C4-2B (cell line): ENCODE measurements at regions not wholly inside any gene's neighbourhood (a gene's known extent, or its start where the extent isn't known, plus 50 kb on each side); places are given as distances from the start of the nearest gene placed in this dataset.

Experiments
- H3K27ac ChIP-seq: fragments of 450-650 bp; 2 replicates; pipeline ENCODE4 v1.5.1; 2017
- ZFX ChIP-seq: fragments of 450-650 bp; IDR thresholded peaks from 2 replicates; pipeline ENCODE4 v1.6.1; 2017
- TF ChIP-seq, protein P1 (sequence below): fragments of 450-650 bp; conservative IDR thresholded peaks from 2 replicates; pipeline ENCODE4 v1.5.1; 2017; ENCODE audit warnings: mild to moderate bottlenecking

DNA sequence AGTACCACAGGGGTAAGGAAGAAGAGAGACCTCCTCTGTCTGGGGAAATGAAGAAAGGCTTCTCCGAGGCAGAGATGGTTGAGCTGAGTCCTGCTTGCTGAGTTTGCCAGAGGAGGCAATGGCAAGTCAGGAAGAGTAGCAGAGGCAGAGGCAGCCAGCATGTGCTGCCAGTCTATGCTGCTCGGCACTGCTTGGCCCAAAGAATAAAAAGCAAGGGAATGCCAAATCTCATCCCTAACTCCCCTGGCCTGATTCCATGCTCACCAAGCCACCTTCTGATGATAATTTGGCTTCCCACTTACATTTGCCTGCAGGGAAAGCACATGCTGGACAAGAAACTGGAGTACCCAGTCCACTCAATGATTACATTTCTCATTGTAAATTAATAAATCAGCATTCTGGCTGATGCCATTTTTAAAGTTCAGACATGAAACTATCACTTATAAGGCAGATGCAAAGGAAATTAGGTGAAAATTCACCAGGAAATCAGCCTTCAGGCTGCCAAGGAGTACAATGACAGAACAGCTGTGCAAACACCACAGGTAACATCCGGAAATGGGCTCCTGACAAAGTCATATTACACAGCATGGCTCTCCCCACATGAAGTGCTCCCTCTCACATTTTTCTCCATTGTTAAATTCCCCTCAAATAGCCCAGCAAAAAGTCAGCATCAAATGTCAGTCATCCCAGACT lies 245.9 kb downstream of the MTERF1 start:
- TF ChIP-seq ZFX: no peak
- TF ChIP-seq, protein P1, sequence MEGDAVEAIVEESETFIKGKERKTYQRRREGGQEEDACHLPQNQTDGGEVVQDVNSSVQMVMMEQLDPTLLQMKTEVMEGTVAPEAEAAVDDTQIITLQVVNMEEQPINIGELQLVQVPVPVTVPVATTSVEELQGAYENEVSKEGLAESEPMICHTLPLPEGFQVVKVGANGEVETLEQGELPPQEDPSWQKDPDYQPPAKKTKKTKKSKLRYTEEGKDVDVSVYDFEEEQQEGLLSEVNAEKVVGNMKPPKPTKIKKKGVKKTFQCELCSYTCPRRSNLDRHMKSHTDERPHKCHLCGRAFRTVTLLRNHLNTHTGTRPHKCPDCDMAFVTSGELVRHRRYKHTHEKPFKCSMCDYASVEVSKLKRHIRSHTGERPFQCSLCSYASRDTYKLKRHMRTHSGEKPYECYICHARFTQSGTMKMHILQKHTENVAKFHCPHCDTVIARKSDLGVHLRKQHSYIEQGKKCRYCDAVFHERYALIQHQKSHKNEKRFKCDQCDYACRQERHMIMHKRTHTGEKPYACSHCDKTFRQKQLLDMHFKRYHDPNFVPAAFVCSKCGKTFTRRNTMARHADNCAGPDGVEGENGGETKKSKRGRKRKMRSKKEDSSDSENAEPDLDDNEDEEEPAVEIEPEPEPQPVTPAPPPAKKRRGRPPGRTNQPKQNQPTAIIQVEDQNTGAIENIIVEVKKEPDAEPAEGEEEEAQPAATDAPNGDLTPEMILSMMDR: no peak
- peak overlapping the region; percentile 70 for H3K27ac ChIP-seq

DNA sequence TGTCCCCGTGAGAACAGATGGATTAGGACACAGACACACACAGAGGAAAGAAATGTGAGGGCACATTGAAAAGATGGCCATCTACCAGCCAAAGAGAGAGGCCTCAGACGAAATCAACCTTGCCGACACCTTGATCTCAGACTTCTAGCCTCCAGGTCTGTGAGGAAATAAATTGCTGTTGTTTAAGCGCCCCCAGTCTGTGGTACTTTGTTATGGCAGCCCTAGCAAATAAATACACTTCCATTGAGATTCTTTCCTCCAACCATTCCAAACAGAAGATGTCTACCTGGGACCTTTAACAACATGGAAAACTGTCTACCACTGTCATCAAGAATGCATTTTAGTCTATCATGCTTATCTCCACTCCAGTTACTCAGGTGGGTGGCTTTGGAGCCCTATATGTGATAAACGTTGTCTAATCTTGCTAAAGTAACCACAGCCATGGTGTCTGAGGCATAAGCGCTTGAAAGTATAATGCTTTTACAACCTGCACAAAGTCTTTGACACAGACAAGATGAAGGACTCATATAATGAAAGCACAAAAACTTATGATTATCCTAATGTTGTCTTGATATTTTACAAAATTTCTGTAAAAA lies 244.3 kb downstream of the MTERF1 start:
- H3K27ac ChIP-seq: no peak overlapping the region
- TF ChIP-seq, protein P1: peak; percentile 81
- TF ChIP-seq ZFX: no peak

DNA sequence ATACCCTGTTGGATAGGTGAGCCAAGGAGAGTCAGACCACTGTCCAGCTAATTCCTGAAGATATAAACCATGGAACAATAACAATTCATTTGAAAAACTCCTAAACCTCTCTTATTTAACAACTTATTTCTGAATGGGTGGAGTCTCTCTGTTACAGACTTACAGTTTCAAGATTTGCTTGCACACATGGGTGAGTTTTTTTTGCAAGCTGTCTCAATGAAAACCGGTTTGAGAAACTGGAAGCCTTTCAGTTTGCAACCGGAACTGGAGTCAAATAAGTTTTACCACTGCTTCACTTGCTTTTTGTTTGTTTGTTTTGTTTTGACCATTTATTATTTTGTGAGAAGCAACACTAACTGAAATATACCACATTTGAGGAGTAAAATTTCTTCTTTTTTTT lies 243.8 kb downstream of the MTERF1 start:
- no peak overlapping the region for H3K27ac ChIP-seq

DNA sequence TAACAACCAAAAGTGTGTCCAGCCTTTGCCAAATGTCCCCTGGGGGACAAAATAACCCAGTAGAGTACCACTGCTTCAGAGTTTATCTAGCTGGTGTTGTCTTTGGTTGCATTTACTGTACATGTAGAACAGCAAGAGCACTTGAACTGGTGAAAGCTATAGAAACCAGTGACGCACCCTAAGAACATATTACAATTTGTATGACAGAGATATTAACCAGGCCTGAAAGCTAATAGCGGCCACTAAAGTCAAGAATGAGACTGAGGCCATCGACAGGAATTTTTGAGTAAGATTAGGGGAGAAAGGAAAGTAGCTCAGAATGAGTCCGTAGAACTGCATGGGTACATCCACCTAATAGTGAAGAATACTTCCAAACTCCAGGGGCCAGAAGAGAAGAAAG lies 236.2 kb downstream of the MTERF1 start:
- no peak overlapping the region for H3K27ac ChIP-seq
- TF ChIP-seq, protein P1: no peak
- no peak for TF ChIP-seq ZFX

More for the DNA sequence above, 243.8 kb downstream of the MTERF1 start:
- TF ChIP-seq ZFX: no peak
- TF ChIP-seq, protein P1: no peak

DNA sequence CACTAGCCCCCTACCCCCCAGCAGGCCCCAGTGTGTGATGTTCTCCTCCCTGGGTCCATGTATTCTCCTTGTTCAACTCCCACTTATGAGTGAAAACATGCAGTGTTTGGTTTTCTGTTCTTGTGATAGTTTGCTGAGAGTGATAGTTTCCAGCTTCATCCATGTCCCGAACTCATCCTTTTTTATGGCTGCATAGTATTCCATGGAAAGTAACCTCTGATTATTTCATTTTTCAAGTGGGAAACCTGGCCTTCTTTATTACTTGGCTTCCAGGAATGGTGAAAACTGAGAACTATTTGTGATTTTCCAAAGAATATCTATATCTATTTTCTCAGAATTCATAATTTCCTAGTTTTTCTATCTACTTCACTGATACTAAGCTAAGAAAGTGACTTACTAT lies 235.0 kb downstream of the MTERF1 start:
- TF ChIP-seq, protein P1: no peak
- no peak for TF ChIP-seq ZFX

DNA sequence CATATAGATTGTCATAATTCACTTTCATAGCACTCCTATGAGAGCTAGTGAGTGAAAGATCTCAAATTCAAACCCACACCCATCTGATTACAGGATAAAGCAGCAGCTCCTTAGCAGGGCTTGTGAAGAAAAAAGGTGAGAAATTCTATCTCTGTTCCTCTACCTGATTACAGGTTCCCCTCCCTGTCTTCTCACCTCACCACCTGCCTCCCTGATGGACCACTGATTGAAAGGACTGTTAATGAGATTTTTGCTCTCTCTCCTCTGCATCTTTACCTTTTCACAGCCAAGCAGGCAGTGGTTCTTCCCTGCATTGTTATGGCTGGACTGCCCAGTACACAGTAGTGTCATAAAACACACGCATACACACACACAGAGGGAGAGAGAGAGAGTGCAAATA lies 228.5 kb downstream of the MTERF1 start:
- TF ChIP-seq, protein P1: no peak
- TF ChIP-seq ZFX: no peak
- H3K27ac ChIP-seq: no peak overlapping the region

More for the DNA sequence above, 235.0 kb downstream of the MTERF1 start:
- H3K27ac ChIP-seq: no peak overlapping the region

DNA sequence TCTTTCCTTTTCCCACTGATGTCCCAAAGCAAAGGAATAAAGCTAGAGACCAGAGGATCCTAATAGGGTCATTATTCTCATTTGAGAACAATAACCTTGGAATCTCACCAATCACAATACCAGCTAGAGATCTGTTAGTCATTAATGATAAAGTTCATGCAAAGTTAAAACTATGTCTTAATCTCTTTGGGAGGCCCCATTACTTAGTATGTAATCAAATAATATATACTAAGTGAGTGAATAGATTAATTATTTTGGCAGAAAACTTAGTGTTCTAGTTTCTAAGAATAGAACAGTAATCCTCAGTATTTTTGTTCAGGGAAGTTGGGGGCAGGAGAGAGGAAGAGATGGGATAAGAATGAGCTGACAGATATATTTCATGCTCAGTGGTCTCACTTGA lies 227.2 kb downstream of the MTERF1 start:
- H3K27ac ChIP-seq: no peak overlapping the region
- TF ChIP-seq ZFX: no peak
- TF ChIP-seq, protein P1: no peak
